ENCODE measurements at regions not wholly inside any gene's neighbourhood (a gene's known extent, or its start where the extent isn't known, plus 50 kb on each side); places are given as distances from the start of the nearest gene placed in this dataset.

GRCh38 chr10:78953113-78953798, 115.5 kb upstream of the ZMIZ1 start:
- Mint-ChIP-seq H3K36me3 (ENCODE audit: insufficient read depth) (no peaks in the 10 kb centered on the region), H3K4me3 (no peak overlapping the region), H3K27me3 (no peaks in the 10 kb centered on the region), H3K27ac (ENCODE audit: low read depth) (no peak overlapping the region), H3K9me3 (no peaks in the 10 kb centered on the region), H3K4me1 (no peaks in the 10 kb centered on the region)
- ATAC-seq (replicated peaks; ENCODE audit: extremely low read depth, poor library complexity, severe bottlenecking) = no peak
- no peak for DNase-seq (ENCODE audit: low spot score in 2 of 2)

DNA sequence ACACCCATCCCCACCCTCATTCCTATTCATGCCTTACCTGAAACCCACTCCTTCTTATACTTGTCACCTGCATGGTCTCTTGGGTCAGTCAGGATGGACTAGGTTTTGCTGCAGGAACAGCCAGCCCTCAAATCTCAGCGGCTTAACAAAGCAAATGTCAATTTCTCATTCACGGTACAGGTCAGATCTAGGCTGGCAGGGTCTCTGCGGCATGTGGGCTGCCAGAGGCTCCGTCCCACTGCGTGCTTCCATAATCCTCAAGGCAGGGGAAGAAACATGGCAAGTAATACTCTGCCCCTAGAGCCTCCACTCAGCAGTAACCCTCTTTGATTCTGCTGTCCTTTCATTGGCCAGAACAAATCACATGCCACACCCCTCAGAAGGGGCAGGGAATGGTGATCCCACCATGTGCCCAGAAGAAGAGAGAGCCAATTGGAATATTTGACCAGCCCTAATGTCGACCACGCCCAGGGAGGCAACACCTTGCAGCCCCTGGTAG, 114.9 kb upstream of the ZMIZ1 start:
- no peak for DNase-seq (ENCODE audit: low spot score in 2 of 2)
- H3K27ac Mint-ChIP-seq (ENCODE audit: low read depth) = no peak overlapping the region
- no peaks in the 10 kb centered on the region for H3K27me3 Mint-ChIP-seq
- H3K4me1 Mint-ChIP-seq = no peaks in the 10 kb centered on the region
- no peak overlapping the region for H3K4me3 Mint-ChIP-seq
- H3K9me3 Mint-ChIP-seq = no peaks in the 10 kb centered on the region
- ATAC-seq (replicated peaks; ENCODE audit: extremely low read depth, poor library complexity, severe bottlenecking) = no peak
- H3K36me3 Mint-ChIP-seq (ENCODE audit: insufficient read depth) = no peaks in the 10 kb centered on the region

- Mint-ChIP-seq H3K9me3 (no peaks in the 10 kb centered on the region), H3K4me3 (no peak overlapping the region), H3K4me1 (no peaks in the 10 kb centered on the region), H3K27me3 (no peaks in the 10 kb centered on the region), H3K27ac (ENCODE audit: low read depth) (no peak overlapping the region), H3K36me3 (ENCODE audit: insufficient read depth) (no peaks in the 10 kb centered on the region)
- ATAC-seq (replicated peaks; ENCODE audit: extremely low read depth, poor library complexity, severe bottlenecking) = no peak
- no peak for DNase-seq (ENCODE audit: low spot score in 2 of 2)
Observed at GRCh38 chr10:78954689-78955088, 114.1 kb upstream of the ZMIZ1 start.

- H3K9me3 Mint-ChIP-seq = no peaks in the 10 kb centered on the region
- no peaks in the 10 kb centered on the region for H3K27me3 Mint-ChIP-seq
- no peaks in the 10 kb centered on the region for H3K4me1 Mint-ChIP-seq
- no peak overlapping the region for H3K27ac Mint-ChIP-seq (ENCODE audit: low read depth)
- DNase-seq (ENCODE audit: low spot score in 2 of 2) = no peak
- H3K4me3 Mint-ChIP-seq = no peak overlapping the region
- no peaks in the 10 kb centered on the region for H3K36me3 Mint-ChIP-seq (ENCODE audit: insufficient read depth)
- ATAC-seq (replicated peaks; ENCODE audit: extremely low read depth, poor library complexity, severe bottlenecking) = no peak
Observed at GRCh38 chr10:78955206-78955605, 113.6 kb upstream of the ZMIZ1 start.

GRCh38 chr10:78956391-78956790, 112.4 kb upstream of the ZMIZ1 start:
- Mint-ChIP-seq H3K4me1 (no peaks in the 10 kb centered on the region), H3K36me3 (ENCODE audit: insufficient read depth) (no peaks in the 10 kb centered on the region), H3K27me3 (no peaks in the 10 kb centered on the region), H3K4me3 (no peak overlapping the region), H3K9me3 (no peaks in the 10 kb centered on the region), H3K27ac (ENCODE audit: low read depth) (no peak overlapping the region)
- ATAC-seq (replicated peaks; ENCODE audit: extremely low read depth, poor library complexity, severe bottlenecking) = no peak
- DNase-seq (ENCODE audit: low spot score in 2 of 2) = no peak

DNA sequence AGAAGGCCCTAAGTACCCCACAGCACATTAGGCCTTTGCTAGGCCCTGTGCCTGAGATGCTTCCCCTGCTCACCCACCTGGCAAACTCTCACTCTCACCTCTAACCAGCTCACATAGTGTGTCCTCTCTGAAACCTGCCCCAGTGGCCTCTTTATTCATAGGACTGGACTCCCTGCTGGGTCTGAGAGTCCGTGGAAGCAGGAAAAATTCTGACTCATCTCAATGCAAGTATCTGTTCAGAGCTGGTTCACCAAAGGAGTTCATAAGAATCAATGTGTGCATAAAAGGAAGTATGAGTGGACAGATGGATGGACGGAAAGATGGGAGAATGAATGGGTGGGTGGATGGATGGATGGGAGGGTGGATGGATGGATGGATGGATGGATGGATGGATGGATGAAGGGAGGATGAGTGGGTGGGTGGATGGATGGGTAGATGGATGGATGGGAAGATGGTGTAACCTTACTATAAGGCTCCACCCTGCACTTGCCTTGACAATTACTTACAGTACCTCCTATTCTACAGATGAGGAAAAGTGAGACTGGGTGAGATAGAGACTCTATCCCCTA, 111.2 kb upstream of the ZMIZ1 start:
- DNase-seq (ENCODE audit: low spot score in 2 of 2) (no peak), ATAC-seq (replicated peaks; ENCODE audit: extremely low read depth, poor library complexity, severe bottlenecking) (no peak)
- H3K4me3 Mint-ChIP-seq = no peak overlapping the region
- H3K27me3 Mint-ChIP-seq = no peaks in the 10 kb centered on the region
- H3K36me3 Mint-ChIP-seq (ENCODE audit: insufficient read depth) = no peaks in the 10 kb centered on the region
- no peaks in the 10 kb centered on the region for H3K9me3 Mint-ChIP-seq
- H3K4me1 Mint-ChIP-seq = no peaks in the 10 kb centered on the region
- H3K27ac Mint-ChIP-seq (ENCODE audit: low read depth) = peak overlapping the region; percentile 7

DNA sequence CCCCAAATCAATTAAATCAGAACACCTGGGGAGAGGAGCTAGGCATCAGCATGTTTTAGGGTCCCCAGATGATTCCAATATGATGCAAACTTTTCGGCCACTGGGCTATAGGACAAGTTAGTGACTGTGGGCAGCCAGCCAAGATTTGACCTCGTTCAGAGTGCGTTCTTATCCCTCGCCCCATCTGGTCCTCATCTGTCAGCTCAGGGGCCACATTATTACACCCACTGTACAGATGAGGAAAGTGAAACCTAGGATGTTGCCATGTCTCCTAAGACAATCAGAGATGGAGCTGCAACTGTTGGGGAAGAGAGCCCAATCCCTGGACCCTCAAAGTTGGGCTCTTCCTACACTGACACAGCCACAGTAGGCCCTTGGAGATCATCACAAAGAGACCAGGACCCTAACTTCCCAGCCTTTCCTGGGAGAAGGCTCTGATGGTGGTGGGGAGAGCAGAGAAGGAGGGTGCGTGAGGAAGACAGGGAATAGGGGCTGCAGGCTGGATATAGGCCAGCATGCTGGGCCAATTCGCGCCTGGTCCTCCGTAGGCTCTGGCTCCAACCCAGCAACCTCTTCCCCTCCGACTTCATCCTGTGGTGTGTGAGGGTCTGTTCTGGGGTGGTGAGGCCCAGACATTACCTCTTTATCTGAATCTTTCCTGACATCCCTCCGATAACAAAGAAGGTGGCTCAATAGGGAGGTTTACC, 109.4 kb upstream of the ZMIZ1 start:
- Mint-ChIP-seq H3K27me3 (no peaks in the 10 kb centered on the region), H3K4me3 (no peak overlapping the region), H3K36me3 (ENCODE audit: insufficient read depth) (no peaks in the 10 kb centered on the region), H3K4me1 (no peaks in the 10 kb centered on the region), H3K27ac (ENCODE audit: low read depth) (no peak overlapping the region), H3K9me3 (no peaks in the 10 kb centered on the region)
- DNase-seq (ENCODE audit: low spot score in 2 of 2) (no peak), ATAC-seq (replicated peaks; ENCODE audit: extremely low read depth, poor library complexity, severe bottlenecking) (no peak)

DNA sequence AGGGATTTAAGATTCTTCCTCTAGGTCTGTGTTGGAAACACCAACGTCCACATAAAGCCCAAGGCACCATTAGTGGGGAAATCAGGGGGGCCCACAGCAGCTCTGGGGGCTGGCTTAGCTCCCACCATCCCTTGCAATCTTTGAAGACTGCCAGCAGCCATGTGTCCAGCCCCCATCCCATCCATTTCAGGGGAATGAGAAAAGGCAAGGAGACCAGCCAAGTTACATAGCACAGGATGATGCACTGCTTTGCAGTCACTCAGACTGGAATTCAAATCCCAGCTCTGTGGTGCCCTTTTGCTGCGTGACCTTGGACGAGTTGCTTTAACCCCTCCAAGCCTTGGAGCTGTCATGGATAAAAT, 108.9 kb upstream of the ZMIZ1 start:
- Mint-ChIP-seq H3K27me3 (no peaks in the 10 kb centered on the region), H3K36me3 (ENCODE audit: insufficient read depth) (no peaks in the 10 kb centered on the region), H3K4me3 (no peak overlapping the region), H3K9me3 (no peaks in the 10 kb centered on the region), H3K4me1 (no peaks in the 10 kb centered on the region), H3K27ac (ENCODE audit: low read depth) (no peak overlapping the region)
- ATAC-seq (replicated peaks; ENCODE audit: extremely low read depth, poor library complexity, severe bottlenecking) = no peak
- DNase-seq (ENCODE audit: low spot score in 2 of 2) = no peak

GRCh38 chr10:78960316-78960800, 108.4 kb upstream of the ZMIZ1 start:
- H3K27ac Mint-ChIP-seq (ENCODE audit: low read depth) = no peak overlapping the region
- H3K36me3 Mint-ChIP-seq (ENCODE audit: insufficient read depth) = no peaks in the 10 kb centered on the region
- no peaks in the 10 kb centered on the region for H3K27me3 Mint-ChIP-seq
- no peak overlapping the region for H3K4me3 Mint-ChIP-seq
- DNase-seq (ENCODE audit: low spot score in 2 of 2) = no peak
- H3K4me1 Mint-ChIP-seq = no peaks in the 10 kb centered on the region
- H3K9me3 Mint-ChIP-seq = no peaks in the 10 kb centered on the region
- no peak for ATAC-seq (replicated peaks; ENCODE audit: extremely low read depth, poor library complexity, severe bottlenecking)

DNA sequence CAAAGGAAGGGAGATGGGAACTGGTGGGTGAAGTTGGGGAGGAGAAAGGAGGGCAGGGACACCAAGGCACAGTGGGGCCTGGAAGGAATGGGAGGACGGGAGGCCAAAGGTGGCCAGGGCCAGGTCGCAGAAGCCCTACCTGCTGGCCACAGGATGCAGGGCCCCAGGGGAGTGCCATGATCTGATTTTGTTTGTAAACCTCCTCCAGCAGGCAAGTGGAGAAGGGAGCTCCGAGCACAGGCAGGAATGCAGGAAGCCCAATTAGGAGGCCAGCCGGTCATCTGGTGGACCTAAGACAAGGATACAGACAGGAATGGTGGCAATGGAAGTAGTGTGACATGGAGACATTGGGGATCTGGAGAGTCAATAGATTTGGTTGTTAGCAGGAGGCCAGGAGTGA, 107.0 kb upstream of the ZMIZ1 start:
- Mint-ChIP-seq H3K27me3 (no peaks in the 10 kb centered on the region), H3K36me3 (ENCODE audit: insufficient read depth) (no peaks in the 10 kb centered on the region), H3K4me3 (no peak overlapping the region), H3K4me1 (no peaks in the 10 kb centered on the region), H3K9me3 (no peaks in the 10 kb centered on the region), H3K27ac (ENCODE audit: low read depth) (no peak overlapping the region)
- DNase-seq (ENCODE audit: low spot score in 2 of 2) (no peak), ATAC-seq (replicated peaks; ENCODE audit: extremely low read depth, poor library complexity, severe bottlenecking) (no peak)

- H3K9me3 Mint-ChIP-seq = no peaks in the 10 kb centered on the region
- H3K27me3 Mint-ChIP-seq = no peaks in the 10 kb centered on the region
- no peak overlapping the region for H3K4me3 Mint-ChIP-seq
- no peaks in the 10 kb centered on the region for H3K36me3 Mint-ChIP-seq (ENCODE audit: insufficient read depth)
- H3K4me1 Mint-ChIP-seq = no peaks in the 10 kb centered on the region
- DNase-seq (ENCODE audit: low spot score in 2 of 2) = no peak
- ATAC-seq (replicated peaks; ENCODE audit: extremely low read depth, poor library complexity, severe bottlenecking) = no peak
- H3K27ac Mint-ChIP-seq (ENCODE audit: low read depth) = no peak overlapping the region
Observed at GRCh38 chr10:78963074-78964034, 105.4 kb upstream of the ZMIZ1 start.

DNA sequence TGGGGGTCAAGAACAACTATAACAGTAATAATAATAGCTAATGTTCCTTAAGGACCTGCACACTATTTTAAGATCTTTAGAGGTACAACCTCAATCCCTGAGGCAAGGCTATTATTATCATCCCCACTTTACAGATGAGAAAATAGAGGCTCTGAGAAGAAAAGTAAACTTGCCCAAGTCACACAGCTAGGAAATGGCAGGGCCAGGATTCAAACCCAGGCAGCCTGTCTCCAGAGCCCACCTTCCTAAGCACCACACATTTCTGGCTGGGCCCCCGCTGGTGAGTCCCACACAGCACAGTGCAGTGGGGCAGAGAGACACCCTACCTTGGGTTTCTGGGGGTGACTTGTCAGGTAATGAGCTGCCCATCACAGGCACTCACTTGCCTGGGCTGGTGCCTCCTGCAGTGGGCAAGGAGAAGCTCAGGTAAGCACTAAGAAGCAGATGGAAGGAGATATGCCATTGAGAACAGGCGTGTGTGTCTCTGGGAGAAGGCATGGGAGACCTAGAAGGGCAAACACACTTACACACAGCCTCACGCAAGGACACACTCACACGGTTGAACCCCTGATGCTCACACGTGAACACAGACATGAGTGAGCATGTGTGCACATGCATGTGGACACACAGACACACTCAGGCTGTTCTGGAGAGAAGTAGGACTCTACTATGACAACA, 104.4 kb upstream of the ZMIZ1 start:
- ATAC-seq (replicated peaks; ENCODE audit: extremely low read depth, poor library complexity, severe bottlenecking) = no peak
- H3K4me3 Mint-ChIP-seq = no peak overlapping the region

More for the DNA sequence above, 104.4 kb upstream of the ZMIZ1 start:
- Mint-ChIP-seq H3K36me3 (ENCODE audit: insufficient read depth) (no peaks in the 10 kb centered on the region), H3K9me3 (no peaks in the 10 kb centered on the region), H3K27ac (ENCODE audit: low read depth) (no peak overlapping the region), H3K27me3 (no peaks in the 10 kb centered on the region), H3K4me1 (no peaks in the 10 kb centered on the region)
- DNase-seq (ENCODE audit: low spot score in 2 of 2) = no peak

Data from central memory CD8-positive, alpha-beta T cell (primary cell).